Fibroblast of peridontal ligament (primary cell): ENCODE measurements at regions not wholly inside any gene's neighbourhood (a gene's known extent, or its start where the extent isn't known, plus 50 kb on each side); places are given as distances from the start of the nearest gene placed in this dataset.

Experiments
- DNase-seq: peaks from one replicate; pipeline ENCODE4 v3.0.0-alpha.2; 2010; ENCODE audit errors: extremely low read depth

GRCh38 chr4:152159773-152160172 lies 376.1 kb downstream of the FBXW7 start:
- DNase-seq = no peak

- no peak for DNase-seq
Observed at GRCh38 chr4:152158225-152158624, 377.7 kb downstream of the FBXW7 start.

GRCh38 chr4:152157629-152158028 lies 378.3 kb downstream of the FBXW7 start:
- no peak for DNase-seq

GRCh38 chr4:152156442-152156841 lies 379.4 kb downstream of the FBXW7 start:
- no peak for DNase-seq

GRCh38 chr4:152155070-152155469 lies 380.8 kb downstream of the FBXW7 start:
- no peak for DNase-seq

GRCh38 chr4:152154433-152154832 lies 381.5 kb downstream of the FBXW7 start:
- DNase-seq = no peak

GRCh38 chr4:152153476-152154270 lies 382.2 kb downstream of the FBXW7 start:
- DNase-seq = no peak

GRCh38 chr4:152150214-152150613 lies 385.7 kb downstream of the FBXW7 start:
- DNase-seq = no peak

GRCh38 chr4:152149745-152150144 lies 386.1 kb downstream of the FBXW7 start:
- no peak for DNase-seq

GRCh38 chr4:152148057-152148456 lies 387.2 kb upstream of the GATB start:
- no peak for DNase-seq

GRCh38 chr4:152146244-152146643 lies 385.4 kb upstream of the GATB start:
- DNase-seq = no peak

- no peak for DNase-seq
Observed at GRCh38 chr4:152143806-152144205, 383.0 kb upstream of the GATB start.

- DNase-seq = no peak
Observed at GRCh38 chr4:152138451-152138850, 377.6 kb upstream of the GATB start.

- DNase-seq = no peak
Observed at GRCh38 chr4:152132776-152133175, 372.0 kb upstream of the GATB start.

- no peak for DNase-seq
Observed at GRCh38 chr4:152128356-152128755, 367.5 kb upstream of the GATB start.

GRCh38 chr4:152126238-152126637 lies 365.4 kb upstream of the GATB start:
- DNase-seq = no peak

- DNase-seq = no peak
Observed at GRCh38 chr4:152118819-152119553, 358.2 kb upstream of the GATB start.

GRCh38 chr4:152117933-152118507 lies 357.2 kb upstream of the GATB start:
- no peak for DNase-seq

- DNase-seq = no peak
Observed at GRCh38 chr4:152117520-152117919, 356.7 kb upstream of the GATB start.

GRCh38 chr4:152117054-152117453 lies 356.2 kb upstream of the GATB start:
- no peak for DNase-seq

- no peak for DNase-seq
Observed at GRCh38 chr4:152115794-152116193, 355.0 kb upstream of the GATB start.

- DNase-seq = no peak
Observed at GRCh38 chr4:152115118-152115517, 354.3 kb upstream of the GATB start.

- DNase-seq = no peak
Observed at GRCh38 chr4:152114562-152114961, 353.8 kb upstream of the GATB start.
